ENCODE measurements at regions not wholly inside any gene's neighbourhood (a gene's known extent, or its start where the extent isn't known, plus 50 kb on each side); places are given as distances from the start of the nearest gene placed in this dataset.

GRCh38 chr18:70499218-70499691 lies 210.4 kb downstream of the SOCS6 start:
- Histone ChIP-seq H3K9ac (no peak overlapping the region), H3K4me2 (no peak overlapping the region), H3K79me2 (ENCODE audit: low read depth) (no peaks in the 10 kb centered on the region), H3K4me3 (no peak overlapping the region), H3K4me1 (no peaks in the 10 kb centered on the region), H3K9me3 (ENCODE audit: low read depth) (no peaks in the 10 kb centered on the region), H3K27ac (no peak overlapping the region), H4K20me1 (ENCODE audit: low read depth) (no peaks in the 10 kb centered on the region), H2AFZ (replicated peaks) (no peak overlapping the region), H3K36me3 (no peaks in the 10 kb centered on the region), H3F3A (ENCODE audit: low read depth) (no peaks in the 10 kb centered on the region), H3K27me3 (no peaks in the 10 kb centered on the region)
- H3K9me3 Mint-ChIP-seq = no peaks in the 10 kb centered on the region
- H3K4me3 Mint-ChIP-seq = no peak overlapping the region
- TF ChIP-seq EZH2 (IDR thresholded peaks at IDR 0.05) = no peak
- H3K4me1 Mint-ChIP-seq = no peaks in the 10 kb centered on the region
- no peaks in the 10 kb centered on the region for H3K27me3 Mint-ChIP-seq (ENCODE audit: insufficient read depth, low read depth)
- H3K36me3 Mint-ChIP-seq = no peaks in the 10 kb centered on the region
- no peak overlapping the region for H3K27ac Mint-ChIP-seq
- no peak for DNase-seq (ENCODE audit: low spot score)

GRCh38 chr18:70496353-70497294 lies 207.8 kb downstream of the SOCS6 start:
- no peak overlapping the region for H3K9ac ChIP-seq
- Mint-ChIP-seq H3K4me1 (no peaks in the 10 kb centered on the region), H3K27ac (no peak overlapping the region), H3K36me3 (no peaks in the 10 kb centered on the region), H3K4me3 (no peak overlapping the region), H3K9me3 (no peaks in the 10 kb centered on the region), H3K27me3 (ENCODE audit: insufficient read depth, low read depth) (peaks cover 2% of the 10 kb centered on the region)
- H4K20me1 ChIP-seq (ENCODE audit: low read depth) = no peaks in the 10 kb centered on the region
- H2AFZ ChIP-seq (replicated peaks) = no peak overlapping the region
- no peaks in the 10 kb centered on the region for H3K27me3 ChIP-seq
- H3F3A ChIP-seq (ENCODE audit: low read depth) = no peaks in the 10 kb centered on the region
- no peak overlapping the region for H3K4me3 ChIP-seq
- no peak overlapping the region for H3K4me2 ChIP-seq
- H3K9me3 ChIP-seq (ENCODE audit: low read depth) = no peaks in the 10 kb centered on the region
- no peaks in the 10 kb centered on the region for H3K4me1 ChIP-seq
- no peak for DNase-seq (ENCODE audit: low spot score)
- H3K27ac ChIP-seq = no peak overlapping the region
- TF ChIP-seq, protein P1, sequence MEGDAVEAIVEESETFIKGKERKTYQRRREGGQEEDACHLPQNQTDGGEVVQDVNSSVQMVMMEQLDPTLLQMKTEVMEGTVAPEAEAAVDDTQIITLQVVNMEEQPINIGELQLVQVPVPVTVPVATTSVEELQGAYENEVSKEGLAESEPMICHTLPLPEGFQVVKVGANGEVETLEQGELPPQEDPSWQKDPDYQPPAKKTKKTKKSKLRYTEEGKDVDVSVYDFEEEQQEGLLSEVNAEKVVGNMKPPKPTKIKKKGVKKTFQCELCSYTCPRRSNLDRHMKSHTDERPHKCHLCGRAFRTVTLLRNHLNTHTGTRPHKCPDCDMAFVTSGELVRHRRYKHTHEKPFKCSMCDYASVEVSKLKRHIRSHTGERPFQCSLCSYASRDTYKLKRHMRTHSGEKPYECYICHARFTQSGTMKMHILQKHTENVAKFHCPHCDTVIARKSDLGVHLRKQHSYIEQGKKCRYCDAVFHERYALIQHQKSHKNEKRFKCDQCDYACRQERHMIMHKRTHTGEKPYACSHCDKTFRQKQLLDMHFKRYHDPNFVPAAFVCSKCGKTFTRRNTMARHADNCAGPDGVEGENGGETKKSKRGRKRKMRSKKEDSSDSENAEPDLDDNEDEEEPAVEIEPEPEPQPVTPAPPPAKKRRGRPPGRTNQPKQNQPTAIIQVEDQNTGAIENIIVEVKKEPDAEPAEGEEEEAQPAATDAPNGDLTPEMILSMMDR (IDR thresholded peaks at IDR 0.05) = no peak
- no peak for TF ChIP-seq EZH2 (IDR thresholded peaks at IDR 0.05)
- TF ChIP-seq EZH2phosphoT487 (IDR thresholded peaks at IDR 0.05) = no peak
- H3K36me3 ChIP-seq = no peaks in the 10 kb centered on the region
- H3K79me2 ChIP-seq (ENCODE audit: low read depth) = no peaks in the 10 kb centered on the region

GRCh38 chr18:70494524-70494923 lies 205.7 kb downstream of the SOCS6 start:
- peak overlapping the region; percentile 1 for H3K27ac Mint-ChIP-seq
- Histone ChIP-seq H3K9me3 (ENCODE audit: low read depth) (no peaks in the 10 kb centered on the region), H3F3A (ENCODE audit: low read depth) (no peaks in the 10 kb centered on the region), H3K27ac (no peak overlapping the region), H3K36me3 (no peaks in the 10 kb centered on the region), H2AFZ (replicated peaks) (no peak overlapping the region), H3K27me3 (no peaks in the 10 kb centered on the region), H4K20me1 (ENCODE audit: low read depth) (no peaks in the 10 kb centered on the region), H3K4me2 (no peak overlapping the region), H3K79me2 (ENCODE audit: low read depth) (no peaks in the 10 kb centered on the region), H3K9ac (no peak overlapping the region), H3K4me1 (no peaks in the 10 kb centered on the region), H3K4me3 (no peak overlapping the region)
- TF ChIP-seq EZH2 (IDR thresholded peaks at IDR 0.05) = no peak
- no peak for TF ChIP-seq EZH2phosphoT487 (IDR thresholded peaks at IDR 0.05)
- TF ChIP-seq, protein P1 (IDR thresholded peaks at IDR 0.05) = no peak
- H3K9me3 Mint-ChIP-seq = no peaks in the 10 kb centered on the region
- H3K27me3 Mint-ChIP-seq (ENCODE audit: insufficient read depth, low read depth) = peaks cover 2% of the 10 kb centered on the region
- H3K4me1 Mint-ChIP-seq = no peaks in the 10 kb centered on the region
- H3K4me3 Mint-ChIP-seq = no peak overlapping the region
- no peaks in the 10 kb centered on the region for H3K36me3 Mint-ChIP-seq
- DNase-seq (ENCODE audit: low spot score) = no peak

DNA sequence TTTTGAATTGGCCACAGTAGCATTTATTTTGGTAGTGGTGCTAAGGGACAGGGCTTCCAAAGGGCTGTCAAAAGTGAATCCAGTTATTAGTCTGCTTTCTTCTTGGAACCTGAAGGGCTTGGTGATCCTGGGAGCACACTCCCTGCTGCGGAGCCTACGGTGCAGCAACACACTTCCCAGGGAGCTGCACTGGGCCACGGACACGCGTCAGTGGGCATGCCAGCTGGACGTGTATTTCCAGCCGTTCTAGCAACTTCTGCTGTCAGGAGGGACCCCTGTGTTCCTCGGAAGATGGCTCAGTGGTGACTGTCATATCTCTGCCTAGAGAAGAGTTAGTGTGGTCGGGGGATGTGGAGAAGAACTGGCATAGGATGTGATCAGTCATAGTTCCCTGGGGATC lies 204.6 kb downstream of the SOCS6 start:
- no peaks in the 10 kb centered on the region for H3K4me1 ChIP-seq
- no peaks in the 10 kb centered on the region for H4K20me1 ChIP-seq (ENCODE audit: low read depth)
- no peaks in the 10 kb centered on the region for H3K36me3 ChIP-seq
- Mint-ChIP-seq H3K27me3 (ENCODE audit: insufficient read depth, low read depth) (peaks cover 2% of the 10 kb centered on the region), H3K4me1 (no peaks in the 10 kb centered on the region), H3K9me3 (no peaks in the 10 kb centered on the region), H3K27ac (no peak overlapping the region), H3K4me3 (no peak overlapping the region), H3K36me3 (no peaks in the 10 kb centered on the region)
- no peak overlapping the region for H3K9ac ChIP-seq
- H3K9me3 ChIP-seq (ENCODE audit: low read depth) = no peaks in the 10 kb centered on the region
- H3K4me3 ChIP-seq = no peak overlapping the region
- no peak overlapping the region for H3K4me2 ChIP-seq
- H3K79me2 ChIP-seq (ENCODE audit: low read depth) = no peaks in the 10 kb centered on the region
- TF ChIP-seq, protein P1 (IDR thresholded peaks at IDR 0.05) = no peak
- no peak for TF ChIP-seq EZH2phosphoT487 (IDR thresholded peaks at IDR 0.05)
- no peak for TF ChIP-seq EZH2 (IDR thresholded peaks at IDR 0.05)
- H3K27ac ChIP-seq = no peak overlapping the region
- no peak for DNase-seq (ENCODE audit: low spot score)
- no peaks in the 10 kb centered on the region for H3K27me3 ChIP-seq
- no peaks in the 10 kb centered on the region for H3F3A ChIP-seq (ENCODE audit: low read depth)
- H2AFZ ChIP-seq (replicated peaks) = no peak overlapping the region
